HG02884 (cell line): ENCODE measurements at regions not wholly inside any gene's neighbourhood (a gene's known extent, or its start where the extent isn't known, plus 50 kb on each side); places are given as distances from the start of the nearest gene placed in this dataset.
"Not testable (repeated sequence)": the region's sequence is repeated elsewhere in the genome, so short reads cannot be mapped to it uniquely, and the experiment has no call there.

ENCODE experiments used
- ATAC-seq: cut with Tn5 transposase; IDR thresholded peaks from one replicate; pipeline ENCODE4 v1.9.1; 2021; ENCODE audit warnings: mild to moderate bottlenecking, moderate library complexity; ENCODE audit not compliant: unreplicated experiment

DNA sequence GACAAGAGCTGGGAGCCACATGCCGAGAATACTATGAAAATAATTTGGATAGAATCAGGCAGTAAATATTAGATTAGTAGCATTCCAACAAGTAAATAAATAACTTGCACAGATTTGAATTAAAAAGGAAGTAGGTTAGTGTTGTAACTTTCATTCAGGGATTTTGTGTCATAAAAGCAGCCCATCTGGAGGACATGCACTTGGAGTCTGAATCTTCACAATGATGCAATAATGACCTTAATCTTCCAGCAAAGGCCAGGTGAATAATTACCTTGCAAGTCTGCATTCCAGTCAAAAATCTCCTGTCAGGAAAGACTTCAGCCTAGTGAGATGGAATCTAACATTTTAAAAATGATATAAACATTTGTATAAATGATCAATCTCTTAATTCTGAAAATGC, 518.1 kb downstream of the KCNJ2 start:
- no peak for ATAC-seq

DNA sequence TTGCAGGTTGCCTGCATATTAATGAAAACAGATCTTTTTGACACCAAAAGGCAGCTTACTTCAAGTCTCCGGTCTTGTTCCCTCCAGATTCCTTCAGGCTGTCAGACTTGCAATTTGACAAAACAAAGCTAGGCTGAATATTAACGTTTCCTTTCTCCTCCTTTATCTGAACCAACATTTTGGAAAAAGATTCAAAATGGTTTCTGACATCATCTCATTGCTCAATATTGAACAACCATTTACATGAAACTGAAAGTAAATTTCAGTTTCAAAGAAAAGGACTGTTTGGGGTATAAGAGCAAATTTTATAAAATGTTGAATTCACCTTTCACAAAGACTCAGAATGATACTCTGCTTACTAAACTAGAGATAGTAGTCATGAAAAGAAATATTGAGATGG, 521.8 kb downstream of the KCNJ2 start:
- no peak for ATAC-seq

DNA sequence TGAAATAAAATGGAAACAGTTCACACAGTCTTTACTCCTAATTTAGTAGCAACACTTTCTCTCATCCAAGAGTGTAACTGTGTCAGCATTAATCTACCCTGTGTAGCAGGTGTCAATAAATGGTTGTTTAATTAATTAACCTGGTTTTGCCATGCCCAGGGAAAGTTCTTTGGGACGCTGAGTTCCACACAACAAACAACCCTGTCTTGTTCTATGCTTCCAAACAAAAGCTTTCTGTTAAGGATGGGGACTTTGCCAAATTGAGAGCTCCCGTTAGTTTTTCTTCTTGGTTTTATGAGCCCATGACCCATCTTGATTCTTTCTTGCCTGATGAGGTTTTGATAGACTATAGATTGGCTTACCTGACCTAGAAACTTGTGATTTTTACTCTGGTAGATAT, 530.1 kb downstream of the KCNJ2 start:
- ATAC-seq: no peak

- ATAC-seq: no peak
These were observed 533.4 kb downstream of the KCNJ2 start for GRCh38 chr17:70702683-70703255.

GRCh38 chr17:70709596-70709995, 540.3 kb downstream of the KCNJ2 start:
- ATAC-seq: no peak

DNA sequence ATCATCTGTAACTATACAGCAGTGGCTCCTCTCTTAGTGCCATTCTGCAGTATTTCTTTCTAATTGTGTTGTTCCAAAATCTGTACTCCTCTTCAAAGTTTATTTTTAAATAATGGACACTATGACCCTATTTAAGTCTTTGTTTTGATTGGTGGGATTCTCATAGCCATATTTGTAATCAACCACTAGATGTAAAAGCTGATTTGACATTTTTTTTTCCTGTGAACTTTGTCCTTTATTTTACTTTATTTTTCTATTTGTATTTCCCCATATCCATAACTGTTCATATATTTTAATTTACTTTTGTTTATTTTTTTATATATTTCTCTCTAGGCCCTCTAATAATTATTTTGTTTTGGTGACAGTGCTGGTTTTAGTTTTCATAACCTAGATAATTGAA, 544.4 kb downstream of the KCNJ2 start:
- ATAC-seq: no peak

DNA sequence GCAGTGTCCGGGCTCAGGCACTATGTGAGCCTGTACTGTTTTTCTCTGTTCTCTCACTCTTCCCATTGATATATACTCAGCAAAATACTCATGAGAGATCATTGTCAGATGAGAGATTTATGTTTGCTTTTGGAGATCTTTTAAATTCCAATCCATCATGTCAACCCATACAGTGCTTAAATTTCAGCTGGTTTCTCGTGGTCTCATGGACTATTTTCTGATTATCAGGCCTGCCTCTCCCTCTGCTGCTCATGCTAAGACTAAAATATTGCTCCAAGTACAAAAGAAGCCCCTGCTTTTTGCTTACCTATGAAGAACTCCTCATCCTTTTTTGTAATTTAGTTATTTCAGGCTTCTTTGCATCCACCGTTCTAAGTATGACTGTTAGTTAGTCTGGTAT, 547.2 kb downstream of the KCNJ2 start:
- ATAC-seq: no peak

- no peak for ATAC-seq
These were observed 547.7 kb downstream of the KCNJ2 start for GRCh38 chr17:70717042-70717441.

GRCh38 chr17:70736375-70736957, 567.1 kb downstream of the KCNJ2 start:
- ATAC-seq: no peak

GRCh38 chr17:70739065-70739464, 569.7 kb downstream of the KCNJ2 start:
- ATAC-seq: no peak

DNA sequence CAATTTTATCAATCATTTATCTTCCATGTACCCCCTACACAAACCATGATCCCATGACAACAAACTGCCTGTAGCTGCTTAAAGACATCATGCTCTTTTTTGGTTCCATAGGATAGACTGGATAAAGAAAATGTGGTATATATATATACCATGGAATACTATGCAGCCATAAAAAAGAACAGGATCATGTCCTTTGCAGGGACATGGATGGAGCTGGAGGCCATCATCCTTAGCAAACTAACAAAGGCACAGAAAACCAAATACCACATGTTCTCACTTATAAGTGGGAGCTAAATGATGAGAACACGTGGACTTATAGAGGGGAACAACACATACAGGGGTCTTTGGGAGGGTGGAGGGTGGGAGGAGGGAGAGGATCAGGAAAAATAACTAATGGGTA, 577.2 kb downstream of the KCNJ2 start:
- ATAC-seq: not testable (repeated sequence)

- no peak for ATAC-seq
These were observed 581.7 kb downstream of the KCNJ2 start for GRCh38 chr17:70750983-70751382.

GRCh38 chr17:70752461-70752860, 583.1 kb downstream of the KCNJ2 start:
- not testable (repeated sequence) for ATAC-seq

DNA sequence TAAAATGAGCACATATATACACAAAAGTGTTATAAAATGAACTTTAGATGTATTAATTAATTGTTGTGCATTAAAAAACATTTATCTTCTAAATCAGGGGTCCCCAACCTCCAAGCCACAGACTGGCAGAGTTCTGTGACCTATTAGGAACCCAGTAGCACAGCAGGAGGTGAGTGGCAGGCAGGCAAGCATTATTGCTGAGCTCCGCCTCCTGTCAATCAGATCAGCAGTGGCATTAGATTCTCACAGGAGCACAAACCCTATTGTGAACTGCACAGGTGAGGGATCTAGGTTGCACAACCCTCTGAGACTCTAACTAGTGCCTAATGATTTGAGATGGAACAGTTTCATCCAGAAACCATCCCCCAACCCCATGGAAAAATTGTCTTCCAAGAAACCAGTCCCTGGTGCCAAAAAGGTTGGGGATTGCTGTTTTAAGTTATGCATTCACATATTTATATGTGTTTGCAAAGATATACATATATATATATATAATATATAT, 583.7 kb downstream of the KCNJ2 start:
- ATAC-seq: no peak

DNA sequence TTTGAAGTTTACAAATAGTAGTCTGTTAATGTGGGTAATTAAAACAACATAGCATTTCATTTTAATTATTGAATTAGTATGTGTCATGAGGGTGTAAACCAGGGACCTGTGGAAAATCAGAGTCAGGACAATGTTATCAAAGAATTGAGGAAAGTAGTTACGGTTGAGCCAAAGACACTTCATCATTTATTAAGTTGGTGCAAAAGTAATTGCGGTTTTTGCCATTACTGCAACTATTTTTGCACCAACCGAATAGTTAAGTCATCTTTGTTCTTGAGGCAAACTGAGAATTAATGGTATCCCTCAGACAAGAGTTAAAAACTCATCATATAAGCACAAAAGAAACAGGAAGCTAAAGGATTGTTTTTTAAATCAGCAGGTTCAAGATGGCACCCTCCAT, 593.7 kb downstream of the KCNJ2 start:
- ATAC-seq: no peak

DNA sequence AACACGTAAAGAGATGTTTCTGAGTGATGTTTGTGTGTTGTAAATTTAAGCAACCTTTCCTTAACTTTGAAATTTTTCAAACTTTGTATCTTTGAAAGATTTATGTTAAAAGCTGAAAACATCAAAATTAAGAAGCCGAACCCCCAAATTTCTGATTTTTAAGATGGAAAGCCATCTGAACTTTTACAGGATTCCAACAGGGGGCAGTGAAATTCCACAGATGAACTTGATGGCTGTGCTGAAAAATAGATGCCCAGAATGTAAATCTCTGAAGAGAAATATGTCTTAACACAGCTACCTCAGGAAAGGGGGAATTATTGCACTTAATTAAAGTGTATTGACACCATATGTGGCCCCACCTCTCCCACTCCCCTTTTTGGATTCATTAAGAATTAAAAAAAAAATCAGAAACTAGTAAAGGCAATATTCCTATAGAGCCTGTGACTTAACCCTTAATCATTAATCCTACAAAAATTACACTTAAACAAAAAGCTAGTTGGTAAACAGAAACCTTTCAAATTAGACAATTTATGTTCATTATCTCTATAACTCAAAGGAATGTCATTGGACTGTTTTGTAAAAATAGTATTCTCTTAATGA, 597.9 kb downstream of the KCNJ2 start:
- ATAC-seq: no peak

DNA sequence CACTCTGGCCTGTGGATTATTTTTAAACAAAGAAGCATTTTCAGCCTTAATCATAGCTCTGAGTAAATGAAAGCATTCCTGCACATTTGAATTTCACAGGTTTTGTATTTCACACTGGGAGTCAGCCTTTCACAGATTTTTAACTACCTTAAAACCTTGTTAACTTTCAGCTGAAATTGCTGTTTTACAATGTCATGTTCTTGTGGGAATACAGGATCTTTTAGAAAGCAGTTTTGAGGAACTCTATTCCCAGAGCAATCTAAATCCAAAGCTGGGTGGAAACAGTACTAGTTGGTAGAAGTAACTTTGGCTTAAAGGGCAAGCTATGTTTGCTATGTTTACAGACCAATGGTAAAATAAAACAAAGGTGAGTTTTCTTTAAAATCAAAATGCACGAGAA, 600.6 kb downstream of the KCNJ2 start:
- no peak for ATAC-seq

DNA sequence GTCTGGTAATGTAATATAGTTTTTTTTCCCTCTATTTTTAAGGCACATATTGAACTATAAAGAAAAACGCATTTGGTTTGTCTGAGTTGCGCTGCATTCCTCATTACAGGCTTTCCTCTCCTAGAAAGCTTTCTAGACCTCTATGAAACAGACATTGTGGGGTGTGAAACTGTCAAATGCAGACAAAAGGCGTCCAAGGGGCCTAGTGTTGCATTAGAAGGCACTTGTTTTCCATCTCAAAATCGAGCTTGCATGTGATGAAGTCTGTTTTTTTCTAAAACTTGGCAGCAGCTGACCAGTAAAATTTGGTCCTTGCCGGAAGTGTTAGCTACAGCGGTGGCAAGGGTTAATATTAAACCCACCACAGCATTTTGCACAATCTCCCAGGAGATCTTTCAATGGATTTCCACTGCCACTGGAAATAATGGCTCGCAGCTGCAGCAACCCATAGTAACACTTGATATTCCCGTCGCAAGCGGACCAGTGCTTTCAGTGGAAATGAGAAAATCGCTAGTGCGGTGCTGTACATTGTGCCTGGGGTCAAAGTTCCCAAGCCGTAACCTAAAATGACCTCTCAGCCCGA, 602.6 kb downstream of the KCNJ2 start:
- no peak for ATAC-seq

GRCh38 chr17:70772761-70773160, 603.4 kb downstream of the KCNJ2 start:
- no peak for ATAC-seq

DNA sequence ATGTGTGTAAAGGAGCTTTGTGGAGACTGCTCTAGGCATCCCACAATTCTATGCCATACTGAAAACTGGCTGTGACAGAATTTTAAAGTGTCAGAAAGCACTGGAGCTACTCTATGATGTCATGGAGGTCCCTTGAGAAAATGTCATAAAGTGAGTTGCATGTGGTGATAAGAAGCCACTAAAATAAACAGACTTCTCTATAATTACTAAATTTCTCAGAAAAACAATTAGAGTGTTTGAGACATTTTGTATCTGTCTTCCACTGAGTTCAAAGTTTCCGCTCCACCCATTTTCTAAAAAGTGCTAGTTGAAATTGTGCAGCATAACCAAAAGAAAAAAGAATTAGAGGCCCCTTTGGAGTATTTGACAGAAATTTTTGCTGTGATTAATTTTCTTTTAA, 603.9 kb downstream of the KCNJ2 start:
- ATAC-seq: no peak

DNA sequence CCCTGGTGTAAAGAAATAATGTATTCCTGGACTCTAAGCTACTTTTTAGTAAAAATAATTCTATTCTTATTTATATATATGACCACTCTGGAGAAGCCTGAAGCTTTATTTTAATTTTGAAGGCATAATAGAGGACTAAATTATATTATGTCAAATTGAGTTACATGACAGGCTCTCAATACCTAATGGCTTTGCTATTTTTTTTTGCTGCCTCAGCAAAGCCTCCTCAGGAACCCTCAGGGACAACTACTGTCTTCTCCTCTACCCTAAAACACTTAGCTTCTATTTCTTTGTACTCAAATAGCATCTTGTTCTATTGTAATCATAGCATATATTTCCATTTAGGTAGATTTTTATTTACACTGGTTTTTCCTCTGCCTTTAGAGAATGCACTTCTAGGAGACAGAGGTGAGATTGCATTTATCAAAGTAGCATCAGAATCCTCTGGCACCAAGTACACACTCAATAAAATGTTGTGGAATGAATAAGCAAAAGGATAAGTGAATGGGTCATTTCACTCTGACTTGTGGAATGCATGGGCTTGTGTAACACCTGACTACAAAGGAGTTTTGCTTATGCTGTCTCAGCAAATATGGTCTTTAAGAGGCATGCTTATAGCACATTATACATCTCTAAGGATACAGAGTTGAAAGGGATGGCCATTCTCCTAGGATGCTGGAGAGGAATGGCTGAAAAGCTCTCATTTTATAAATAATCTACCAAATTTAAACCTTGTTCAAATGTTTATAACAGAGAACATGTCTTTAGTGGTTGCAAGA, 605.2 kb downstream of the KCNJ2 start:
- no peak for ATAC-seq
